ENCODE measurements at regions not wholly inside any gene's neighbourhood (a gene's known extent, or its start where the extent isn't known, plus 50 kb on each side); places are given as distances from the start of the nearest gene placed in this dataset.
"Not testable (repeated sequence)": the region's sequence is repeated elsewhere in the genome, so short reads cannot be mapped to it uniquely, and the experiment has no call there.

- peak; percentile 29 for DNase-seq
- intact Hi-C loops (cut with micrococcal nuclease), result no loop called here
Observed at GRCh38 chr14:55913324-55914025, 204.7 kb upstream of the PELI2 start.

GRCh38 chr14:55914771-55915170 lies 203.4 kb upstream of the PELI2 start:
- ATAC-seq, result no peak
- intact Hi-C loops (cut with micrococcal nuclease), result no loop called here

More at GRCh38 chr14:55913324-55914025, 204.7 kb upstream of the PELI2 start:
- peak; percentile 93 for ATAC-seq

GRCh38 chr14:55915456-55915855 lies 202.8 kb upstream of the PELI2 start:
- DNase-seq (no peak), ATAC-seq (no peak)
- intact Hi-C loops (cut with micrococcal nuclease), result no loop called here

More at GRCh38 chr14:55914771-55915170, 203.4 kb upstream of the PELI2 start:
- no peak for DNase-seq

GRCh38 chr14:55919800-55920199 lies 198.4 kb upstream of the PELI2 start:
- ATAC-seq; intact Hi-C loops (cut with micrococcal nuclease); DNase-seq: not testable (repeated sequence)

GRCh38 chr14:55921511-55921910 lies 196.7 kb upstream of the PELI2 start:
- intact Hi-C loops (cut with micrococcal nuclease), result no loop called here
- ATAC-seq, result no peak

GRCh38 chr14:55926007-55926406 lies 192.2 kb upstream of the PELI2 start:
- peak; percentile 41 for ATAC-seq
- intact Hi-C loops (cut with micrococcal nuclease), result no loop called here
- no peak for DNase-seq

More at GRCh38 chr14:55921511-55921910, 196.7 kb upstream of the PELI2 start:
- DNase-seq, result no peak

- no peak for ATAC-seq
- no peak for DNase-seq
- intact Hi-C loops (cut with micrococcal nuclease), result no loop called here
Observed at GRCh38 chr14:55927028-55927427, 191.2 kb upstream of the PELI2 start.

GRCh38 chr14:55928276-55928675 lies 189.9 kb upstream of the PELI2 start:
- intact Hi-C loops (cut with micrococcal nuclease), result no loop called here
- ATAC-seq (no peak), DNase-seq (no peak)

GRCh38 chr14:55929136-55929535 lies 189.1 kb upstream of the PELI2 start:
- DNase-seq (no peak), ATAC-seq (no peak)
- intact Hi-C loops (cut with micrococcal nuclease), result no loop called here

- ATAC-seq, result no peak
- DNase-seq, result no peak
- intact Hi-C loops (cut with micrococcal nuclease), result no loop called here
Observed at GRCh38 chr14:55930016-55930784, 188.0 kb upstream of the PELI2 start.

- DNase-seq (no peak), ATAC-seq (no peak)
- intact Hi-C loops (cut with micrococcal nuclease), result no loop called here
Observed at GRCh38 chr14:55936691-55937090, 181.5 kb upstream of the PELI2 start.

- intact Hi-C loops (cut with micrococcal nuclease), result no loop called here
- ATAC-seq (peak; percentile 97), DNase-seq (peak; percentile 79)
Observed at GRCh38 chr14:55938249-55938791, 179.9 kb upstream of the PELI2 start.

- intact Hi-C loops (cut with micrococcal nuclease), result no loop called here
- no peak for ATAC-seq
Observed at GRCh38 chr14:55942076-55942654, 176.0 kb upstream of the PELI2 start.

GRCh38 chr14:55942826-55943225 lies 175.4 kb upstream of the PELI2 start:
- no peak for DNase-seq
- intact Hi-C loops (cut with micrococcal nuclease), result no loop called here
- no peak for ATAC-seq

More at GRCh38 chr14:55942076-55942654, 176.0 kb upstream of the PELI2 start:
- DNase-seq, result no peak

GRCh38 chr14:55944757-55945156 lies 173.5 kb upstream of the PELI2 start:
- DNase-seq, result no peak
- no peak for ATAC-seq
- intact Hi-C loops (cut with micrococcal nuclease), result no loop called here

- DNase-seq, result no peak
- intact Hi-C loops (cut with micrococcal nuclease), result no loop called here
- ATAC-seq, result no peak
Observed at GRCh38 chr14:55946231-55946630, 172.0 kb upstream of the PELI2 start.

- DNase-seq (no peak), ATAC-seq (no peak)
- intact Hi-C loops (cut with micrococcal nuclease), result no loop called here
Observed at GRCh38 chr14:55948399-55948798, 169.8 kb upstream of the PELI2 start.

GRCh38 chr14:55949708-55950107 lies 168.5 kb upstream of the PELI2 start:
- ATAC-seq (no peak), DNase-seq (no peak)
- intact Hi-C loops (cut with micrococcal nuclease), result no loop called here

GRCh38 chr14:55950135-55950534 lies 168.1 kb upstream of the PELI2 start:
- no peak for DNase-seq
- intact Hi-C loops (cut with micrococcal nuclease), result no loop called here
- ATAC-seq, result no peak
